Psoas muscle (tissue), 7 donors: ENCODE measurements at regions not wholly inside any gene's neighbourhood (a gene's known extent, or its start where the extent isn't known, plus 50 kb on each side); places are given as distances from the start of the nearest gene placed in this dataset.

Experiments
- ATAC-seq, 4 donors: fragments of 200-7000 bp; cut with Tn5 transposase; one replicate each; pipeline ENCODE4 v1.9.1; 2020; ENCODE audit warnings: moderate library complexity in 3 of 4, mild to moderate bottlenecking in 2 of 4
- DNase-seq, 2 donors: peaks; one replicate each; pipeline ENCODE4 v3.0.0-alpha.2; 2020
- H3K27ac ChIP-seq: fragments of 200-600 bp; one replicate; pipeline ENCODE4 v1.8.0; 2022
- H3K27me3 ChIP-seq, 3 donors: fragments of 200-600 bp in 1 of 3; one replicate each; pipeline versions ENCODE4 v1.6.1 to v1.8.0; 2013 to 2022; ENCODE audit warnings: low read length in 2 of 3, mild to moderate bottlenecking in 2 of 3, moderate library complexity in 1 of 3; ENCODE audit not compliant: insufficient read depth in 3 of 3
- H3K36me3 ChIP-seq, 2 donors: fragments of 200-600 bp in 1 of 2; one replicate each; pipeline versions ENCODE4 v1.6.1 to v1.8.0; 2013 to 2022; ENCODE audit warnings: low read depth in 1 of 2, mild to moderate bottlenecking in 1 of 2, moderate library complexity in 1 of 2; ENCODE audit not compliant: insufficient read depth in 1 of 2
- H3K4me1 ChIP-seq: fragments of 200-600 bp; one replicate; pipeline ENCODE4 v1.8.0; 2022
- H3K4me3 ChIP-seq: fragments of 200-600 bp; one replicate; pipeline ENCODE4 v1.8.0; 2022; ENCODE audit warnings: mild to moderate bottlenecking
- H3K9me3 ChIP-seq: fragments of 200-600 bp; one replicate; pipeline ENCODE4 v1.8.0; 2022
- CTCF ChIP-seq: fragments of 200-600 bp; IDR thresholded peaks from one replicate; pipeline ENCODE4 v1.8.0; 2022; ENCODE audit warnings: antibody characterized with exemption
- WGBS, 3 donors: extraction: QIAGEN DNeasy Blood & Tissue Kit; methylation state at CpG; one replicate each; pipeline versions ENCODE4 v1.1.6 to v1.1.7; 2013; 5-methylcytosine and 5-hydroxymethylcytosine counted together
- intact Hi-C, 2 donors: fragments of 100-400 bp; cut with DNase I; formaldehyde crosslinking; loops; one replicate each; pipeline versions ENCODE4 v1.11.0 to v1.14.2; 2022
- donor health status: healthy with polysubstance abuse.
- donor health status: DM: no; HTN: no; CAD: no; lungs with moderate emphysema.
- donor health status: Bipolar disorder and iron deficiency.
- donor health status: healthy.
- donor health status: DM: yes; HTN: yes; CAD: no.
- donor health status: DM: no; HTN: no; CAD: no.
- donor health status: DM: yes; HTN: yes; CAD: no.

- Histone ChIP-seq H3K27me3 (peaks cover 0 to 5% (median 0%) of the 10 kb centered on the region in 3 donors), H3K9me3 (no peaks in the 10 kb centered on the region), H3K36me3 (no peaks in the 10 kb centered on the region), H3K27ac (no peak overlapping the region), H3K4me1 (no peaks in the 10 kb centered on the region), H3K4me3 (no peak overlapping the region)
- DNase-seq (no peak), ATAC-seq (no peak)
- no peak for TF ChIP-seq CTCF
- WGBS, 3 donors: 87 to 94% (median 88%) methylated on average over 6 of the region's 6 CpGs
- intact Hi-C loops: no loop called here
These were observed 282.6 kb downstream of the NUF2 start for GRCh38 chr1:163604321-163604720.

GRCh38 chr1:163604896-163605295, 283.1 kb downstream of the NUF2 start:
- DNase-seq: no peak
- no peaks in the 10 kb centered on the region for H3K36me3 ChIP-seq
- intact Hi-C loops: no loop called here
- no peak for ATAC-seq
- H3K27me3 ChIP-seq: peaks cover 0 to 5% (median 0%) of the 10 kb centered on the region in 3 donors
- H3K4me3 ChIP-seq: no peak overlapping the region
- no peak for TF ChIP-seq CTCF
- no peaks in the 10 kb centered on the region for H3K9me3 ChIP-seq
- 74 to 78% (median 75%) methylated on average over 3 of the region's 3 CpGs for WGBS, 3 donors
- no peaks in the 10 kb centered on the region for H3K4me1 ChIP-seq
- no peak overlapping the region for H3K27ac ChIP-seq

DNA sequence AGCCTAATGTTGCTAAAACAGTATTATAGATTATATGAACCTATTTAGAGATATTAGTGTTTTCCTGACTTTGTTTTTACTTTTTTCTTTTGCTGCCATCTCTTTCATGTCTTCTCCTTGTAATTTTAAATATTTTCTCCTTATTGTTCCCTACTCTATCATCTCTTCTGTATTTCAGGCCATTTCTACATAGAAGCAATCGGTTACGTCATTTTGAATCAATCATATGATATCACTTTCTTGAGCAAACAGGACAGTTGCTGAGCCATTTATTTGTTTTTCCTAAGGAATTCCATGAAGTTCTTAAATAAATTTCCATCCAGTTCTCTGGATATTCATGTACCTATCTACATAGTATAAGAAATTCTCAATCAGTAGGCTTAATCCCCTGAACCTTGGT, 287.2 kb downstream of the NUF2 start:
- Histone ChIP-seq H3K36me3 (no peaks in the 10 kb centered on the region), H3K4me3 (no peak overlapping the region), H3K27ac (no peak overlapping the region), H3K27me3 (peaks cover 0 to 5% (median 0%) of the 10 kb centered on the region in 3 donors), H3K4me1 (no peaks in the 10 kb centered on the region), H3K9me3 (no peaks in the 10 kb centered on the region)
- intact Hi-C loops: no loop called here
- no peak for TF ChIP-seq CTCF
- no peak for ATAC-seq
- 95 to 100% (median 96%) methylated on average over 2 of the region's 2 CpGs for WGBS, 3 donors
- no peak for DNase-seq

DNA sequence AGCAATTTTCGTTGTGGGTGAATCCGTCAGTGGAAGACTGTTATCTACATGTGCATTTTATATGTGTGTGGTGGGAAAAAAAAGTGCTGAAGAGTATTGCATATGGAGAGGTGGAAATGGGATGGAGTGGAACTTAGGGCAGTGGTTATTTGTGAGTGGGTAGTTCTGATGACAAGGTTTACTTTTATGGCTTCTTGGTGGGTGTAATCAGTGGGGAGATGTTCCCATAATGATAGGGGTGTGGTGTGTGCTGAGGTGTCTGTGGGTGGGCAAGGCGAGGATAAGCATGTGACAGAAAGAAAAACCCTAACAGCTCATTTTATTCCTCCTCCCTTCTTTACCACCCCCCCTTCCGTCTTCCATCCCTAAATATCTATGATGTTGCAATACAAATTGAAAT, 288.1 kb downstream of the NUF2 start:
- DNase-seq: no peak
- Histone ChIP-seq H3K27me3 (peaks cover 0 to 5% (median 0%) of the 10 kb centered on the region in 3 donors), H3K27ac (no peak overlapping the region), H3K36me3 (no peaks in the 10 kb centered on the region), H3K4me1 (no peaks in the 10 kb centered on the region), H3K4me3 (no peak overlapping the region), H3K9me3 (no peaks in the 10 kb centered on the region)
- no peak for ATAC-seq
- TF ChIP-seq CTCF: no peak
- WGBS, 3 donors: 55 to 60% (median 58%) methylated on average over 4 of the region's 4 CpGs
- intact Hi-C loops: no loop called here

DNA sequence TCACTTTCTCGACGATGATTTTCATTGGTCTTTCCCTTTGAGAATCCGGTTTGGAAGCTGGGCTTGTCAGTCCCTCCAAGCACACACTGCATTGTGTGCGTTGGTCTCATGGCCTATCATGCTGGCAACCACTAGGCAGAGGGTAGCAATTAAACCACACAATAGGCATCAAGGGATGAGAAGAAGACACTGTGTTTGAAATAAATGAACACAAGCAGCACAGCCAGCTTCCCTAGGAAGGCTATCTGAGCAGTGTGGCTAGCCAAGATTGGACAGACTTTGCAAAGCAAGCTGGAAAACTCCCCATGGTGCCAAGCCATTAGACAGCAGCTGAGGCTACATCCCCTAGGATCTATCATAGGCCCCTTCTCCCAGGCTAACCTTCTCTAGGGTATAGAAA, 288.7 kb downstream of the NUF2 start:
- no peak overlapping the region for H3K27ac ChIP-seq
- no peaks in the 10 kb centered on the region for H3K36me3 ChIP-seq
- DNase-seq (no peak), ATAC-seq (no peak)
- intact Hi-C loops: no loop called here
- WGBS, 3 donors: 86 to 90% (median 88%) methylated on average over 4 of the region's 4 CpGs
- no peaks in the 10 kb centered on the region for H3K4me1 ChIP-seq
- peaks cover 0 to 5% (median 0%) of the 10 kb centered on the region in 3 donors for H3K27me3 ChIP-seq
- H3K4me3 ChIP-seq: no peak overlapping the region
- H3K9me3 ChIP-seq: no peaks in the 10 kb centered on the region
- TF ChIP-seq CTCF: no peak
